A673 (cell line): ENCODE measurements at regions not wholly inside any gene's neighbourhood (a gene's known extent, or its start where the extent isn't known, plus 50 kb on each side); places are given as distances from the start of the nearest gene placed in this dataset.

Experiments used
- EZH2 ChIP-seq: fragments of 200-600 bp; sonication (generic); IDR thresholded peaks from 2 replicates; pipeline ENCODE4 v1.6.1; 2017; ENCODE audit warnings: borderline replicate concordance, low read depth, mild to moderate bottlenecking, mixed read lengths, antibody characterized with exemption, low read length; ENCODE audit not compliant: poor library complexity, severe bottlenecking
- TF ChIP-seq, protein P1 (sequence below): fragments of 300-800, 200-600 bp; sonication (generic); conservative IDR thresholded peaks from 2 replicates; pipeline ENCODE4 v1.5.1; 2017; ENCODE audit warnings: low read depth, mild to moderate bottlenecking, antibody characterized with exemption, low read length, moderate library complexity, mixed read lengths

DNA sequence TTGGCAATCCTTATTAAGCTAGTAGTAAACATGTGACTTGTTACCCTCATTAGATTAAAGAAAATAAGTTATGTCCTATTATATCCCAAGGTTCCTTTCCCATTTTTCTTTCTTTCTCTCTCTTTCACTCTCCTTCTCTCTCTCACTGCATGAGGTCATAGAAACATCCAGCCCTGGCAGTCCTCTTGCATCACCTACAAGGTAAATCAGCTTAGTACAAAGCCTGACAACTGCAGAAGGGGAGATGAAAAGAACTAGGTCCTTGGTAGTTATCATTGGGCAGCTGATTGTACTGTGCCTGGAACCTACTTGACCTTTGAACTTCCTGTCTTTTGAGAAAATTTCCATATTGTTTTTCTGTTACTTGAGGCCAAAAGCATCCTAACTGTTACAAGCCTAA lies 307.9 kb upstream of the SP8 start:
- TF ChIP-seq, protein P1, sequence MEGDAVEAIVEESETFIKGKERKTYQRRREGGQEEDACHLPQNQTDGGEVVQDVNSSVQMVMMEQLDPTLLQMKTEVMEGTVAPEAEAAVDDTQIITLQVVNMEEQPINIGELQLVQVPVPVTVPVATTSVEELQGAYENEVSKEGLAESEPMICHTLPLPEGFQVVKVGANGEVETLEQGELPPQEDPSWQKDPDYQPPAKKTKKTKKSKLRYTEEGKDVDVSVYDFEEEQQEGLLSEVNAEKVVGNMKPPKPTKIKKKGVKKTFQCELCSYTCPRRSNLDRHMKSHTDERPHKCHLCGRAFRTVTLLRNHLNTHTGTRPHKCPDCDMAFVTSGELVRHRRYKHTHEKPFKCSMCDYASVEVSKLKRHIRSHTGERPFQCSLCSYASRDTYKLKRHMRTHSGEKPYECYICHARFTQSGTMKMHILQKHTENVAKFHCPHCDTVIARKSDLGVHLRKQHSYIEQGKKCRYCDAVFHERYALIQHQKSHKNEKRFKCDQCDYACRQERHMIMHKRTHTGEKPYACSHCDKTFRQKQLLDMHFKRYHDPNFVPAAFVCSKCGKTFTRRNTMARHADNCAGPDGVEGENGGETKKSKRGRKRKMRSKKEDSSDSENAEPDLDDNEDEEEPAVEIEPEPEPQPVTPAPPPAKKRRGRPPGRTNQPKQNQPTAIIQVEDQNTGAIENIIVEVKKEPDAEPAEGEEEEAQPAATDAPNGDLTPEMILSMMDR = no peak
- TF ChIP-seq EZH2 = no peak
